ENCODE measurements at regions not wholly inside any gene's neighbourhood (a gene's known extent, or its start where the extent isn't known, plus 50 kb on each side); places are given as distances from the start of the nearest gene placed in this dataset.

GRCh38 chr1:209249280-209249670 lies 334.2 kb upstream of the CAMK1G start:
- DNase-seq, result peak; percentile 5

DNA sequence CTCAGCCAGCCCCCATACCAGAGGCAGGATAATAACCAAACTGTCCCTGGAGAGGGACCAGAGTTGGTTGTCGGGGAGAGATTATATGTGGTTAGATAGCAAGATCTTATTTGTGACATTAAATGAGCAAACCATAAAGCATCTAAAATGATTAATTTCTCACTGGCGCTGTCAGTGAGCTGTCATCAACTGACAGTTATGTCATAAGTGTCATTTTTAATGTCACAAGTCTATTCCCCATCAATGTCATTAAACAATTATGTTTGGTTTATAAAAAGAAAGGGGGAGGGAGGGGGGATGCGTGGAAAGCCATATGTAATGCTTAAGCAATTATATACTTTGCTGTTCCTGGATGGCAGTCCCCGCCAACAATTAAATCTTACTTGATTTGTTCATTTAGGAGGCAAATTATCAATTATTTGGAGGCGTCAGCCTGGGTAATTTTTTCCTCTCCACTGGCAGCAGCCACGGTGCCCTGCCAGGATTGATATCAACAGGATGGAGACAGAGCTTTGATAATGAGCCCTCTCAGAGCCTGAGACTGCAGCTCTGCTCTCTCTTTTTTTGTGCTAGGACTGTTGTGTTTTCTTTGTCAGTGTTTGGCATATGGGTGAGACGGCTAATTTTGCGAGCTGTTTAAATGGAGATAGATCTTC lies 333.6 kb upstream of the CAMK1G start:
- peak; percentile 23 for DNase-seq

DNA sequence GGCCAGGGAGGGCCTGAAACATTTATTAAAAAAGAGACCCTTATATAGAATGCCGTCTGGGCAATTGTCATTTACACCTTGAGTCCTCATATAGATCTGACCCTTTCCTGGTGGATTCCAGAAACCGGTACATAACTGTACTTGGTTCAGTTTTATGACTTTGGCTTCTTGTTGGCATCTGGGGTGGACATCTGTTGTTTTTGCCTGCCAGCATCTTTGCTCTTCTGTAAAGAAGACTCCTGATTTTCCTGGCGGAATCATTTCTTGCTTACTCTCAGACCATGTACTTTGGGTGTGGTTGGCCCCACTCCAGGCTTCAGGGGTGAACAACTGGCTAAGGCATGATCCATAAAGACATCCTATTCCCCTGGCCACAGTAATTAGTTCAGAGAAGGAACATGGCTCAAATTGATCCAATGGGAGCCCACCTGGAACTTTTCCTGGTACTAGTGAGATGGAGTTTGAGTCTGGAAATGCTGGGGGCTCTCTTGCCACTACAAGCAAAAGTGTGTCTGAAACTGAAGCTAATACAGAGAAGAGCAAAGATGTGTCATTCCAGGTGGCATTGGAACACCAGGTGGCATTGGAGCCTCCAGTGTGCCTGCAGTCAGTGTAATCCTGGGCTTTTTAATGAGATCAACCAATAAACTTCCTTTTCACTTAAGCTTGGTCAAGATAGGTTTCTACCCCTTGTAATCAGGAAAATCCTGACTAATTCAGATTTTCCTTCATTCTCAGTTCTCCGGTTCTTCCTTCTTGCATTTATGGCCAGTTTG lies 332.5 kb upstream of the CAMK1G start:
- DNase-seq, result no peak

- DNase-seq, result peak; percentile 52
Observed at GRCh38 chr1:209256766-209257350, 326.7 kb upstream of the CAMK1G start.

GRCh38 chr1:209257454-209257853 lies 326.1 kb upstream of the CAMK1G start:
- DNase-seq, result no peak

DNA sequence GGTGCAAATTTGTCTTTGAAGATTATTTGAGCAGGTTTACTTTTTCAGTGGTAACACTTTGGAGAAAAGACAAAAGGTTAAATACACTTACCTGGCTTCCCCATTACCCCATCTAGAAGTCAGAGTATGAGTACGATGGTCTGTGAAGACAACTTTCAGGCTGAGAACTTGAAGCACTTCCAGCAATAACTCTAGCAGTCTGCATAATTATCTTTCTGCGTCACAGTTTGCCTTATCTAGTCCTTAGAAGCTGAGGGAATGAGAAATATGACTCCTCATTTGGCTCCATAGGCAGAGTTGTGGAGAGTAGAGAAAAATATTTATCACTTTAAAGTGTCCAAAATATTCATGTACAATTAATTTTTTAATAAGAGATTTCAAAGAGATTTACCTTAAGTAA lies 323.4 kb upstream of the CAMK1G start:
- no peak for DNase-seq

DNA sequence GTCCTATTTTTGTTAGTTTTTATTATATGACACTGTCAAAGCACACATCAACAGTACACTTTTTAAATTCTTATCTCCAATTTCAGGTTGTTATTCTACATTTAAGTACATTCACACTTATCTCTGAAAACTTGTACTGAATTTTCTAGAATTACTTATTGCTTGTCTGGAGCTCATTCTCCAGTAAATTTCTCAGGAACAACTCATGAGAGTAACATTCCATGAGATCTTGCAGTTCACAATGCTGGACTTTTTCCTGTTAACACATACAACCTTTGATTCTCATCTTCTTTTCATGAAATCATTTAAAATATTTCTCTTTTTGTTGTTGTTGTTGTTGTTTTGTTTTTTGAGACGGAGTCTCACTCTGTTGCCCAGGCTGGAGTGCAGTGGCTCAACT lies 320.9 kb upstream of the CAMK1G start:
- no peak for DNase-seq

- DNase-seq, result no peak
Observed at GRCh38 chr1:209265301-209265700, 318.2 kb upstream of the CAMK1G start.

DNA sequence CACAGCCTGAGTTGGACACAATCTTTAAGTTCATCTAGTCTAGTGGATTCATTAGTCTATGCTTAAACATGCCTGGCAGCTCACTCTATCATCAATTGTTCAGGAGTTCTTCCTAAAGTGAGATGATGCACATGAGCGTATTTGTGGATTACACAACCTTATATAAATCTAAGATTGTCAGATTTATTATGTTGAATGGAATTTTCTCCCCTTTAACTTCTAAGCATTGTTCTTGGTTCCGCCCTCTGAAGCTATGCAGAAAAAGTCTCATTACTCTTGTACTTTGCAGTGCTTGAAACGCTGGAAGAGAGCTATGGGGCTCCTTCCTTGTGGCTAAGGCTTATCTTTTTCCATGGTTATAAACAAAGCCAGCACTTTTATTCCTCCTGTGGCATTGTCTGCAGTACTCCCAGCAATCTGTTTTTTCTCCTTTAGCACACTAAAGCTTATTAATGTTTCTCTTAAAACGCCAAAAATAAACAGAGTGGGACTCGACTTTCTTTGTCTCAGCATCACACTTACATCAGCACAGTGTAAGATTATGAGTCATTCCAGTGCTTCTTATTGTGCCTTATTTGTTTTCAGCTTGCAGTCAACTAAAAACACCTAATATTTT lies 316.8 kb upstream of the CAMK1G start:
- DNase-seq, result no peak

GRCh38 chr1:209267968-209268367 lies 315.5 kb upstream of the CAMK1G start:
- DNase-seq, result no peak

DNA sequence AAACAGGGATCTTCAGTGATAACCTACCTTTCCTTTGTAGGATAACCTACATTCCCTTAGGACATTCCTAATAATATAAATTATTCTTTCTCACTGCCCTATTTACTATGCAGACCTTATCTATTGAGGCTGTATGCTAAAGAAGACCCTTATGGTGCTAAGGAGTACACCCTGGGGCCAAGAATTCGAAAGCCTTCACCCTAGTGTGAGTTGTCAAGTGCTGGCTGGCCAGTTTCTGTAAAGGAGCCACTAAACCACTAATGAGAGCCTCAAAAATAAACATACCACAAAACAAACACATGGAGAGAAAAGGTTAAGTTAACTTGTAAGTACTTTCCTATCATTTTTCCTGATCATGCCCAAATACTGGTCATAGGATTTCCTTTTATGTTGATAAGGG lies 315.0 kb upstream of the CAMK1G start:
- no peak for DNase-seq

DNA sequence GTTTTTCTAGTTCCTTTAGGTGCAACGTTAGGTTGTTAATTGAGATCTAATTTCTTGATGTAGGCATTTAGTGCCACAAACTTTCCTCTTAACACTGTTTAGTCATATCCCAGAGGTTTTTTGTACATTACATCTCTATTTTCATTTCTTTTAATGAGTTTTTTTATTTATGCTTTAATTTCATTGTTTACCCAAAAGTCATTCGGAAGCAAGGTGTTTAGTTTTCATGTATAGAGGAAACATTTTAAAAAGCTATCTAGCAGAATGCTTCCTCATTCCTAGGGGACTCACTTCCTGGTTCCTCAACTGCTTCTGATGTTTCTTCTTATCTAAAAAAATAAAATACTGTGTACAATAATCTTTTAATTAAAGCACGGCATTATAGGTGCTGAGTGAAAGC lies 307.2 kb upstream of the CAMK1G start:
- DNase-seq, result no peak

DNA sequence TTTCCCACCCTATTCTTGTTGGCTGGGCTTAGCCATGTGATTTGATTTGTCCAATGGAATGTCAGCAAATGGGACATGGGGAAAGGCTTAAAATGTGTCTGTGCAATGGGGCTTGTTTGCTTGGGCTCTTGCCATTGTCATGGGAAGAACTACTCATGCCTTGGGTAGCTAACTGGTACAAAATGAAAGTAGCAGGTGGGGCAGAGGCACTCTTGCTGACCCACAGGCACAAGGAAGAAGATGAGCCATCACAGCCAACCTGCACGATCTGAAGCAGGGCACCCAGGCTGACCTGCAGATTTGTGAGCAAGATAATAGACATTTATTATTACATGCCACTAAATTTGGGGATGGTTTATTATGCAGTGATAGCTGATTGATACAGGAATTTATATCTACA lies 305.9 kb upstream of the CAMK1G start:
- no peak for DNase-seq

DNA sequence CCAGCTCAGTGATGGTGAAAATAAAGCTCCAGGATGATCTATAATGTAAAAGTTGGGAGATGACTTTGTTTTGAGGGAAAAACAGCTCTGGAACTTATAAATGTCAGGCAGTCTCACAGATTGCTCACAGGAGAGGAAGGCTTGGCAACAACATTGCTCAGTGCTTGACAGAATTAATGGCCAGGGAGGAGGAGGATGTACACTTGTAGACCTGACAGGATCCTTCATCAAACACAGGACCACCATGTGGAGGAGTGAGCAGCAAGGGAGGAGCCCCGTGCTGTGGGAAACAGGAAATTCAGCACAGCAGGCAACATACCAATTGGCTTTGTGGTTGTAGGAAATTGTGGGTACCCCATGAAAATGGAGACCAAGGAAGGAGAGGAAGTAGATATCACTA lies 291.8 kb upstream of the CAMK1G start:
- no peak for DNase-seq

- DNase-seq, result no peak
Observed at GRCh38 chr1:209302779-209303568, 280.5 kb upstream of the CAMK1G start.

DNA sequence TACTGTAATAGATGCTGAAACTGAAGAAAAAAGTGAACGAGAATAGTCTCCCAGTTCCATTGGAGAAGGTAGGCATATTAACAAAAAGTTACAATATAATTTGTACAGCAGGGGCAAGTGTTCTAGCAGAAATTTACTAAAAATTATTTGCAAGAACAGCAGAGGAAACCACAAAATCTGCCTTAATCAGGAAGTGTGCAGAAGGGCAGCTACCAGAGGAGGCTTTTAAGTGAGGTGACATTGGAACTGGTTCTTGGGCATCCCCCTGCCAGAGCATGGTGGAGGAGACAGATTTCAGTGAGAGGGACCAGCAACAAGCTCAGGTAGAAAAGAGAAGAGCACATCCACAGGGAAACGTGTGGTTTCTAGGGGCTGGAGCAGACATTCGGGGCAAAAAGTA lies 279.3 kb upstream of the CAMK1G start:
- no peak for DNase-seq

DNA sequence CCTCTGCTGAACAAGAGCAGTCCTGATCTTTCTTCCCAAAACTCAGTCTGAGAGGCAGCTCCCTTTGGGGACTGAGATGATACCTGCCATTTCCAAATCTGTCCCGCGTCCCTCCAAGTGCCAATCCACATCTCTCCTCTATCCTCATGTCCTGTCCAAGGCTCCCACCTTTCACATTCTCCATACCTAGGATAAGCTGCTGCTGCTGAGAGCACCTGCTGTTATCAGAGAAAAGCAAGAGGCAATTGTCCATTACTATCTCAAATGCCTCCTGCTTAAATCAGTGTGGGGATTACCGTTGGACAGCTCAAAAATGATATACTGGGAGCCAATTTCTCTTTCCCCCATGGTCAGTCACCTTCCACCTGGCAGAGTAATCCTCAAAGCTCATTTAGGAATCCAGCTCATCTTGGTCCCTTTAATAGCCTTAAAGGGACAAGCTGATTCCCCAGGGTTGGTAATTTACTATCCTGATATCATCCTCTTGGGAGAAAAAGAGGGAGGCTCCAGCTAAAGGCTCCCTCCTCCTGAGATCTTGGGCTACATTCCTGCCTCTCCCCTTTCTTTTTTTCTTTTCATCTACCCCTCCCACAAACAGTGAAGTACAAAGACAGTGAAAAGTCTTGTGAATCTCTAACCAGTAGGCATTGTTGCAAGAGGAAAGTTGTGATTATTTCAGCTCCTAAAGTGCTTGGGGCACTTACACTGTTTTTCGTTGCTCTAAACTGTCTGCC lies 278.1 kb upstream of the CAMK1G start:
- no peak for DNase-seq

DNA sequence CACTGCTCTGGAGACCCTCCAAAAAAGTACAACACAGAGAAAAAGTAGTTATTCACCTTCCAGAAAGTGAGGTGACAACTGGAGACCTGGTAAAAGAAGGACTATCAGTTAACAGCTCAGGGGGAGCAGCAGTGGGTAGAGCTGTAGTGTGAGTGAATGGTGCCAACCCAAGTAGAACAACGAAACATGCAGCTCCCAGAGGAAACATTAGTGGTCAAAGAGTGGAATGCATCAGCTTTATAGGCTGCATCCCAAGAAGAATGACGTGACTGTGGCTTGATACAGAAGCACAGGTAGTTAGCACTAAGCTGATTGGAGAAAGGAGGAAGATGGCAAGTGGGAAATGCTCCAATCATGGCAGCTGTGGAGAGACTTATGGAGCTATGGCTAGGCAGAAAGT lies 275.7 kb upstream of the CAMK1G start:
- no peak for DNase-seq

GRCh38 chr1:209309198-209309597 lies 274.3 kb upstream of the CAMK1G start:
- DNase-seq, result no peak

DNA sequence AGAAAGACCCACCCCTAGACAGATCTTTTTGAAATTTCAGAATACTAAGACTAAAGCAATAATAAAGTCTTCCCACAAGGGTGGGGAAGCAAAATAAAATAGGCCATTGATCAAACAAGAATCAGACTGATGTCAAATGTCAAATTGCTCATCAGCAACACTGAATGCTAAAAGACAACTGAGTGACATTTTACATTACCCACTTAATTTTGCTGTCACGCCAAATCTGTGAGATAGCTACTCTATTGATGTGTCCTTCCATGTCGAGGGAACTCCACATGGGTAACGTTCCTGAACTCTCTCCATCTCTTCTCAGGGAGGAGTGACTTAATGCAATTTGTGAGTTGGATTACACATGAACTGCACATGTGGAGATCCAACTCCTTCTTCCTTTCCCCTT lies 271.7 kb upstream of the CAMK1G start:
- no peak for DNase-seq

GRCh38 chr1:209316929-209317328 lies 266.6 kb upstream of the CAMK1G start:
- no peak for DNase-seq

Data from eye (tissue), 1 donor.